K562 (cell line): ENCODE measurements at regions not wholly inside any gene's neighbourhood (a gene's known extent, or its start where the extent isn't known, plus 50 kb on each side); places are given as distances from the start of the nearest gene placed in this dataset.

ENCODE experiments used
- ATAC-seq: fragments of 200-7000 bp; cut with Tn5 transposase; 3 replicates; pipeline ENCODE4 v1.9.1; 2020; ENCODE audit warnings: moderate library complexity
- BruUV-seq: library from RNA; stranded (reverse); fragments of 400-500 nt; replicated peaks from 2 replicates; lab custom pipeline; 2021; lab: Mats Ljungman, UMichigan
- CTCF ChIA-PET: fragments of 300-600 bp; formaldehyde crosslinking; extraction: SDS; loops from one replicate; lab custom pipeline; 2021; ENCODE audit warnings: low intra/inter-chr PET ratio; lab: Yijun Ruan, JAX
- POLR2A ChIA-PET: fragments of 300-600, 350-650 bp; sonication (Branson Sonifier 250); formaldehyde crosslinking; extraction: SDS; loops from one replicate; lab custom pipeline; 2021; ENCODE audit warnings: antibody characterized with exemption, inconsistent platforms; lab: Yijun Ruan, JAX
- DNase-seq, 4 experiments: peaks; one replicate each; pipeline versions ENCODE4 v3.0.0 to v3.0.0-alpha.2; 2011 to 2018; ENCODE audit warnings: low spot score in 3 of 4, mixed read lengths in 3 of 4; ENCODE audit errors: extremely low read depth in 1 of 4
- FAIRE-seq: peaks from 2 replicates; lab custom pipeline; 2011; peaks lifted over from hg19 to GRCh38; lab: Jason Lieb, UNC
- H2AFZ ChIP-seq: 2 replicates; pipeline ENCODE4 v1.6.0; 2011; ENCODE audit warnings: low read depth, low read length, control low read depth, inconsistent platforms
- H3K27ac ChIP-seq: fragments of 200-600 bp; 3 replicates; pipeline ENCODE4 v1.8.0; 2011; ENCODE audit warnings: low read depth, mild to moderate bottlenecking, control low read depth, inconsistent platforms, low read length, moderate library complexity, mixed read lengths; ENCODE audit errors: extremely low read depth
- H3K27me3 ChIP-seq, 2 experiments: fragments of 300-600 bp in 1 of 2; 2 replicates in 1 of 2; 3 replicates in 1 of 2; pipeline versions ENCODE4 v1.6.0 to v1.8.0; 2011; ENCODE audit warnings: inconsistent platforms in 2 of 2, low read length in 2 of 2, mild to moderate bottlenecking in 1 of 2, mixed read lengths in 1 of 2, moderate library complexity in 1 of 2; ENCODE audit not compliant: control insufficient read depth in 2 of 2, insufficient read depth in 2 of 2
- H3K36me3 ChIP-seq: fragments of 300-600 bp; 3 replicates; pipeline ENCODE4 v1.8.0; 2011; ENCODE audit warnings: mild to moderate bottlenecking, low read length, inconsistent platforms; ENCODE audit not compliant: control insufficient read depth, insufficient read depth
- H3K4me1 ChIP-seq, 2 experiments: fragments of 200-600 bp in 1 of 2; replicated peaks in 1 of 2; 2 replicates in 1 of 2; 3 replicates in 1 of 2; pipeline versions ENCODE4 v1.5.1 to v1.8.0; 2011; ENCODE audit warnings: inconsistent platforms in 2 of 2, low read length in 2 of 2, mild to moderate bottlenecking in 1 of 2, mixed read lengths in 1 of 2, moderate library complexity in 1 of 2; ENCODE audit not compliant: control insufficient read depth in 2 of 2, insufficient read depth in 2 of 2
- H3K4me2 ChIP-seq: 2 replicates; pipeline ENCODE4 v1.6.1; 2011; ENCODE audit warnings: low read length, control low read depth, inconsistent platforms, mixed read lengths; ENCODE audit not compliant: insufficient read depth
- H3K4me3 ChIP-seq: fragments of 200-600 bp; sonication (generic), shearing (Covaris generic); 2 replicates; pipeline ENCODE4 v1.5.1; 2016; ENCODE audit warnings: control low read depth, inconsistent platforms
- H3K79me2 ChIP-seq: fragments of 200-600 bp; 3 replicates; pipeline ENCODE4 v1.8.0; 2011; ENCODE audit warnings: low read length, inconsistent platforms; ENCODE audit not compliant: control insufficient read depth, insufficient read depth
- H3K9ac ChIP-seq, 2 experiments: 2 replicates each; pipeline versions ENCODE4 v1.6.0 to v1.6.1; 2011; ENCODE audit warnings: low read depth in 2 of 2, low read length in 2 of 2, control low read depth in 1 of 2, inconsistent platforms in 1 of 2, mild to moderate bottlenecking in 1 of 2, mixed read lengths in 1 of 2; ENCODE audit not compliant: insufficient read depth in 1 of 2
- H3K9me1 ChIP-seq: one replicate; pipeline ENCODE4 v1.6.0; 2011; ENCODE audit warnings: inconsistent platforms, mild to moderate bottlenecking, low read length, moderate library complexity; ENCODE audit not compliant: control insufficient read depth, insufficient read depth
- H3K9me3 ChIP-seq: replicated peaks from 2 replicates; pipeline ENCODE4 v1.5.1; 2011; ENCODE audit warnings: low read depth, low read length, inconsistent platforms; ENCODE audit not compliant: control insufficient read depth, insufficient read depth
- H4K20me1 ChIP-seq: replicated peaks from 2 replicates; pipeline ENCODE4 v1.6.1; 2011; ENCODE audit warnings: low read length, inconsistent platforms, mixed read lengths; ENCODE audit not compliant: control insufficient read depth, insufficient read depth
- BCLAF1 ChIP-seq, 2 experiments: fragments of 450-650 bp in 1 of 2; IDR thresholded peaks; 2 replicates each; pipeline ENCODE4 v1.6.1; 2011 to 2017; ENCODE audit warnings: low read depth in 2 of 2, antibody characterized with exemption in 1 of 2, borderline replicate concordance in 1 of 2, low read length in 1 of 2, mild to moderate bottlenecking in 1 of 2, mixed read lengths in 1 of 2; ENCODE audit not compliant: control insufficient read depth in 1 of 2
- BMI1 ChIP-seq: fragments of 150-350 bp; IDR thresholded peaks from 2 replicates; pipeline ENCODE4 v1.6.1; 2014; ENCODE audit warnings: low read length
- EGR1 ChIP-seq: fragments of 450-650 bp; conservative IDR thresholded peaks from 2 replicates; pipeline ENCODE4 v1.6.1; 2017; ENCODE audit warnings: mild to moderate bottlenecking
- GTF2F1 ChIP-seq: IDR thresholded peaks from 2 replicates; pipeline ENCODE4 v1.6.1; 2011; ENCODE audit warnings: low read depth, low read length, improper control_type of control experiment
- NFIC ChIP-seq: fragments of 450-650 bp; IDR thresholded peaks from 2 replicates; pipeline ENCODE4 v1.6.1; 2017; ENCODE audit warnings: mild to moderate bottlenecking, inconsistent platforms
- NKRF ChIP-seq: fragments of 450-650 bp; IDR thresholded peaks from 2 replicates; pipeline ENCODE4 v1.6.1; 2016; ENCODE audit warnings: borderline replicate concordance
- NR4A1 ChIP-seq, 2 experiments: fragments of 250-450 bp in 1 of 2; fragments of 450-650 bp in 1 of 2; sonication (Bioruptor Pico) in 1 of 2; IDR thresholded peaks; 2 replicates each; pipeline versions ENCODE4 v1.4.0 to v1.6.1; 2016 to 2020; ENCODE audit warnings: mild to moderate bottlenecking in 2 of 2, missing compliant biosample characterization in 1 of 2, missing genetic modification characterization in 1 of 2, moderate library complexity in 1 of 2
- POLR2AphosphoS2 ChIP-seq: IDR thresholded peaks from 2 replicates; pipeline ENCODE4 v1.6.1; 2012; ENCODE audit warnings: low read length, improper control_type of control experiment
- SP2 ChIP-seq: IDR thresholded peaks from 2 replicates; pipeline ENCODE4 v1.6.1; 2011; ENCODE audit warnings: mild to moderate bottlenecking, low read depth, low read length, moderate library complexity; ENCODE audit not compliant: poor library complexity, severe bottlenecking; ENCODE audit errors: extremely low read depth
- TEAD4 ChIP-seq, 2 experiments: sonication (generic) in 1 of 2; formaldehyde crosslinking in 1 of 2; IDR thresholded peaks; 2 replicates each; pipeline versions ENCODE4 v1.6.1 to v1.8.0; 2012 to 2022; ENCODE audit warnings: borderline replicate concordance in 1 of 2, inconsistent platforms in 1 of 2, low read length in 1 of 2, mild to moderate bottlenecking in 1 of 2, missing genetic modification reagents in 1 of 2
- WGBS: fragments of 100-300 bp; shearing (Covaris generic); methylation state at CpG from one replicate; pipeline ENCODE4 v1.1.6; 2016; ENCODE audit warnings: low coverage, mixed read lengths; ENCODE audit not compliant: insufficient coverage; ENCODE audit errors: missing lambda C conversion rate; 5-methylcytosine and 5-hydroxymethylcytosine counted together
- in situ Hi-C: fragments of 300-500 bp; cut with MboI; formaldehyde crosslinking; loops from 4 replicates; pipeline ENCODE4 v1.15.0; 2018; ENCODE audit warnings: inconsistent platforms, mixed read lengths
- intact Hi-C: fragments of 100-400 bp; cut with micrococcal nuclease; formaldehyde crosslinking; loops from 2 replicates; pipeline ENCODE4 v1.14.2; 2022

GRCh38 chr5:75894482-75894881 lies 177.2 kb upstream of the POC5 start:
- ChIA-PET CTCF (no interaction called here), POLR2A (interaction anchor here (0.9 kb wide), 1 partner anchor 9 kb away, joined by 3 read pairs; no protein-coding TSS in a partner anchor)
- no peak for ATAC-seq
- in situ Hi-C loops: no loop called here
- Histone ChIP-seq H3K9me3 (no peaks in the 10 kb centered on the region), H4K20me1 (no peaks in the 10 kb centered on the region), H3K9ac (no peak overlapping the region), H3K4me1 (no peaks in the 10 kb centered on the region)
- WGBS: 0% methylated on average over 1 of the region's 1 CpG
- no peak for FAIRE-seq
- intact Hi-C loops: no loop called here
- no TSS peak for BruUV-seq
- TF ChIP-seq POLR2AphosphoS2: no peak
- TF ChIP-seq, all 486 proteins: peak for 0
- DNase-seq: no peak
- Histone ChIP-seq H3K27me3 (no peaks in the 10 kb centered on the region), H3K27ac (no peak overlapping the region), H2AFZ (no peak overlapping the region), H3K4me2 (no peak overlapping the region), H3K4me3 (no peak overlapping the region), H3K36me3 (no peaks in the 10 kb centered on the region), H3K79me2 (no peaks in the 10 kb centered on the region), H3K9me1 (no peaks in the 10 kb centered on the region)

DNA sequence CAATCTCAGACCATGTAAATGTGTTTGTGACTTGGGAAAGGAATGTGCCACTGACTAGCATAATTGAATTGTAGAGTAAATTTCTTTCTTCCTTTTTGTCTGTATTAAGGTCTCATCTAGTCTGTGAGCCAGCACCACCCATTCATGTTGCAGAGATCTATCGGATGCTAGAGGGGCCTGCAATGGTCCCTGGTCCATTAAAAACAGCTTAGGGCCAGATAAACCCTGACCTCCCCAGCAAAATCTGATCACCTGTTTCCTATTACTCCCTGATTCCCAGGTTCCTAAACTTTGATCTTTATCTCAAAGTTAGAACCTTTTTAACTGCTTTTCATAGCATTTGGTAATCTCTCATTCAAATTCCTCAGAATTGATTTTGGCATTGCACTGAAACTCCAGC lies 174.5 kb upstream of the POC5 start:
- no TSS peak for BruUV-seq
- no peaks in the 10 kb centered on the region for H3K4me1 ChIP-seq
- WGBS: 0% methylated on average over 1 of the region's 1 CpG

More for the DNA sequence above, 174.5 kb upstream of the POC5 start:
- no peak overlapping the region for H3K4me3 ChIP-seq
- POLR2A ChIA-PET: interaction anchor here (1.6 kb wide), 1 partner anchor 11 kb away, joined by 3 read pairs; no protein-coding TSS in a partner anchor
- TF ChIP-seq BMI1 (no peak), SP2 (no peak), GTF2F1 (no peak), BCLAF1 (IDR thresholded peaks at IDR 0.05; ENCODE audit: borderline replicate concordance in 1 of 2, control insufficient read depth in 1 of 2, low read depth in 2 of 2, low read length in 1 of 2) (no peak), TEAD4 (IDR thresholded peaks at IDR 0.05; ENCODE audit: low read length) (no peak), TEAD4 (CRISPR knock-in tag; IDR thresholded peaks at IDR 0.05; ENCODE audit: borderline replicate concordance) (no peak), NFIC (no peak), NR4A1 (CRISPR knock-in tag; IDR thresholded peaks at IDR 0.05) (no peak), NR4A1 (tag; IDR thresholded peaks at IDR 0.05) (no peak), NKRF (no peak), EGR1 (no peak)
- TF ChIP-seq, all 486 proteins: peak for 0
- Histone ChIP-seq H3K27me3 (no peaks in the 10 kb centered on the region), H3K9me1 (no peaks in the 10 kb centered on the region), H3K9me3 (no peaks in the 10 kb centered on the region), H4K20me1 (no peaks in the 10 kb centered on the region), H3K79me2 (no peaks in the 10 kb centered on the region), H3K9ac (no peak overlapping the region), H3K27ac (no peak overlapping the region), H3K36me3 (no peaks in the 10 kb centered on the region), H3K4me2 (no peak overlapping the region), H2AFZ (no peak overlapping the region)
- FAIRE-seq: no peak
- in situ Hi-C loops (no loop called here), intact Hi-C loops (no loop called here)
- ATAC-seq: no peak
- CTCF ChIA-PET: no interaction called here
- no peak for DNase-seq
